Naive B cell (primary cell): ENCODE measurements at regions not wholly inside any gene's neighbourhood (a gene's known extent, or its start where the extent isn't known, plus 50 kb on each side); places are given as distances from the start of the nearest gene placed in this dataset.

ENCODE experiments used
- ATAC-seq, 2 donors: fragments of 150-1000 bp; cut with Tn5 transposase; 2 replicates each; pipeline ENCODE4 v1.10.0; 2021; ENCODE audit warnings: low read depth in 2 of 2, mild to moderate bottlenecking in 2 of 2, moderate library complexity in 2 of 2
- DNase-seq: peaks from one replicate; pipeline ENCODE4 v3.0.0; 2022
- H3K27ac Mint-ChIP-seq, 6 donors: one replicate each; pipeline ENCODE4 v1.8.0; 2020 to 2022; ENCODE audit warnings: mild to moderate bottlenecking in 6 of 6, mixed read lengths in 6 of 6, moderate library complexity in 5 of 6, inconsistent platforms in 2 of 6
- H3K27me3 Mint-ChIP-seq, 3 donors: one replicate each; pipeline ENCODE4 v1.8.0; 2021 to 2022; ENCODE audit warnings: mixed read lengths in 3 of 3, mild to moderate bottlenecking in 1 of 3
- H3K36me3 Mint-ChIP-seq, 2 donors: one replicate each; pipeline ENCODE4 v1.8.0; 2020 to 2022; ENCODE audit warnings: mixed read lengths in 2 of 2, inconsistent platforms in 1 of 2, mild to moderate bottlenecking in 1 of 2
- H3K4me1 Mint-ChIP-seq, 3 donors: one replicate each; pipeline ENCODE4 v1.8.0; 2020 to 2022; ENCODE audit warnings: mixed read lengths in 3 of 3, inconsistent platforms in 1 of 3, mild to moderate bottlenecking in 1 of 3, moderate library complexity in 1 of 3
- H3K4me3 Mint-ChIP-seq, 8 donors: one replicate each; pipeline ENCODE4 v1.8.0; 2020 to 2022; ENCODE audit warnings: mild to moderate bottlenecking in 8 of 8, mixed read lengths in 8 of 8, moderate library complexity in 8 of 8, inconsistent platforms in 2 of 8
- H3K9me3 Mint-ChIP-seq, 7 donors: one replicate each; pipeline ENCODE4 v1.8.0; 2020 to 2022; ENCODE audit warnings: mixed read lengths in 7 of 7, mild to moderate bottlenecking in 5 of 7, inconsistent platforms in 2 of 7, moderate library complexity in 1 of 7

GRCh38 chr6:132214716-132215115 lies 186.6 kb downstream of the MOXD1 start:
- no peak for ATAC-seq
- Mint-ChIP-seq H3K27me3 (peaks cover 0 to 5% (median 0%) of the 10 kb centered on the region in 3 donors), H3K4me3 (no peak overlapping the region), H3K36me3 (no peaks in the 10 kb centered on the region), H3K27ac (no peak overlapping the region), H3K9me3 (no peaks in the 10 kb centered on the region), H3K4me1 (no peaks in the 10 kb centered on the region)
- no peak for DNase-seq

- H3K4me1 Mint-ChIP-seq, result no peaks in the 10 kb centered on the region
- no peaks in the 10 kb centered on the region for H3K9me3 Mint-ChIP-seq
- ATAC-seq (no peak), DNase-seq (no peak)
- H3K27me3 Mint-ChIP-seq, result peaks cover 0 to 5% (median 0%) of the 10 kb centered on the region in 3 donors
- no peak overlapping the region for H3K4me3 Mint-ChIP-seq
- H3K36me3 Mint-ChIP-seq, result no peaks in the 10 kb centered on the region
- no peak overlapping the region for H3K27ac Mint-ChIP-seq
Measured at GRCh38 chr6:132213732-132214131, 187.5 kb downstream of the MOXD1 start.

GRCh38 chr6:132213191-132213590 lies 188.1 kb downstream of the MOXD1 start:
- ATAC-seq (no peak), DNase-seq (no peak)
- Mint-ChIP-seq H3K27me3 (peaks cover 0 to 5% (median 2%) of the 10 kb centered on the region in 3 donors), H3K9me3 (no peaks in the 10 kb centered on the region), H3K4me1 (no peaks in the 10 kb centered on the region), H3K36me3 (no peaks in the 10 kb centered on the region), H3K4me3 (no peak overlapping the region), H3K27ac (no peak overlapping the region)

- Mint-ChIP-seq H3K27me3 (peaks cover 0 to 10% (median 5%) of the 10 kb centered on the region in 3 donors), H3K36me3 (no peaks in the 10 kb centered on the region), H3K4me3 (no peak overlapping the region), H3K4me1 (no peaks in the 10 kb centered on the region), H3K9me3 (no peaks in the 10 kb centered on the region), H3K27ac (no peak overlapping the region)
- no peak for DNase-seq
- no peak for ATAC-seq
Measured at GRCh38 chr6:132210886-132211563, 190.2 kb downstream of the MOXD1 start.

GRCh38 chr6:132209351-132209750 lies 191.9 kb downstream of the MOXD1 start:
- Mint-ChIP-seq H3K27ac (no peak overlapping the region), H3K4me3 (no peak overlapping the region), H3K36me3 (no peaks in the 10 kb centered on the region), H3K4me1 (no peaks in the 10 kb centered on the region), H3K9me3 (peaks cover 0 to 6% (median 0%) of the 10 kb centered on the region in 7 donors), H3K27me3 (peaks cover 0 to 10% (median 5%) of the 10 kb centered on the region in 3 donors)
- no peak for ATAC-seq
- no peak for DNase-seq

GRCh38 chr6:132207991-132208390 lies 193.3 kb downstream of the MOXD1 start:
- Mint-ChIP-seq H3K27ac (no peak overlapping the region), H3K27me3 (peaks cover 0 to 10% (median 5%) of the 10 kb centered on the region in 3 donors), H3K4me3 (no peak overlapping the region), H3K4me1 (no peaks in the 10 kb centered on the region), H3K9me3 (peaks cover 0 to 7% (median 0%) of the 10 kb centered on the region in 7 donors), H3K36me3 (no peaks in the 10 kb centered on the region)
- no peak for ATAC-seq
- no peak for DNase-seq

GRCh38 chr6:132205946-132206345 lies 195.3 kb downstream of the MOXD1 start:
- Mint-ChIP-seq H3K27me3 (peaks cover 0 to 10% (median 5%) of the 10 kb centered on the region in 3 donors), H3K27ac (no peak overlapping the region), H3K4me3 (no peak overlapping the region), H3K4me1 (no peaks in the 10 kb centered on the region), H3K36me3 (no peaks in the 10 kb centered on the region), H3K9me3 (peaks cover 0 to 7% (median 0%) of the 10 kb centered on the region in 7 donors)
- ATAC-seq (no peak), DNase-seq (no peak)

GRCh38 chr6:132204591-132204990 lies 196.7 kb downstream of the MOXD1 start:
- H3K27me3 Mint-ChIP-seq, result peaks cover 0 to 10% (median 0%) of the 10 kb centered on the region in 3 donors
- H3K27ac Mint-ChIP-seq, result no peak overlapping the region
- H3K4me1 Mint-ChIP-seq, result no peaks in the 10 kb centered on the region
- H3K4me3 Mint-ChIP-seq, result no peak overlapping the region
- peaks cover 0 to 7% (median 0%) of the 10 kb centered on the region in 7 donors for H3K9me3 Mint-ChIP-seq
- DNase-seq (no peak), ATAC-seq (no peak)
- H3K36me3 Mint-ChIP-seq, result no peaks in the 10 kb centered on the region

- no peak overlapping the region for H3K4me3 Mint-ChIP-seq
- H3K36me3 Mint-ChIP-seq, result no peaks in the 10 kb centered on the region
- H3K4me1 Mint-ChIP-seq, result no peaks in the 10 kb centered on the region
- peaks cover 0 to 3% (median 0%) of the 10 kb centered on the region in 3 donors for H3K27me3 Mint-ChIP-seq
- H3K27ac Mint-ChIP-seq, result no peak overlapping the region
- H3K9me3 Mint-ChIP-seq, result peaks cover 0 to 7% (median 0%) of the 10 kb centered on the region in 7 donors
- ATAC-seq (no peak), DNase-seq (no peak)
Measured at GRCh38 chr6:132202574-132202973, 198.7 kb downstream of the MOXD1 start.

- Mint-ChIP-seq H3K9me3 (peaks cover 0 to 8% (median 2%) of the 10 kb centered on the region in 7 donors), H3K27ac (no peak overlapping the region), H3K4me3 (no peak overlapping the region), H3K36me3 (no peaks in the 10 kb centered on the region), H3K27me3 (no peaks in the 10 kb centered on the region), H3K4me1 (no peaks in the 10 kb centered on the region)
- ATAC-seq (no peak), DNase-seq (no peak)
Measured at GRCh38 chr6:132199343-132199742, 201.9 kb downstream of the MOXD1 start.

- ATAC-seq, result no peak
- Mint-ChIP-seq H3K9me3 (peaks cover 0 to 7% (median 2%) of the 10 kb centered on the region in 7 donors), H3K27ac (no peak overlapping the region), H3K36me3 (no peaks in the 10 kb centered on the region), H3K4me3 (no peak overlapping the region), H3K4me1 (no peaks in the 10 kb centered on the region), H3K27me3 (no peaks in the 10 kb centered on the region)
- no peak for DNase-seq
Measured at GRCh38 chr6:132198896-132199295, 202.4 kb downstream of the MOXD1 start.

- Mint-ChIP-seq H3K36me3 (no peaks in the 10 kb centered on the region), H3K4me1 (no peaks in the 10 kb centered on the region), H3K27ac (no peak overlapping the region), H3K27me3 (no peaks in the 10 kb centered on the region), H3K9me3 (peaks cover 0 to 7% (median 2%) of the 10 kb centered on the region in 7 donors), H3K4me3 (no peak overlapping the region)
- DNase-seq (no peak), ATAC-seq (no peak)
Measured at GRCh38 chr6:132198040-132198439, 203.2 kb downstream of the MOXD1 start.

GRCh38 chr6:132194529-132194928 lies 206.7 kb downstream of the MOXD1 start:
- ATAC-seq (no peak), DNase-seq (no peak)
- Mint-ChIP-seq H3K9me3 (peaks cover 0 to 7% (median 2%) of the 10 kb centered on the region in 7 donors), H3K27me3 (no peaks in the 10 kb centered on the region), H3K27ac (no peak overlapping the region), H3K4me1 (no peaks in the 10 kb centered on the region), H3K4me3 (no peak overlapping the region), H3K36me3 (no peaks in the 10 kb centered on the region)

- Mint-ChIP-seq H3K4me3 (no peak overlapping the region), H3K4me1 (peaks cover 0 to 5% (median 0%) of the 10 kb centered on the region in 3 donors), H3K27me3 (no peaks in the 10 kb centered on the region), H3K27ac (no peak overlapping the region), H3K9me3 (peaks cover 0 to 7% (median 2%) of the 10 kb centered on the region in 7 donors), H3K36me3 (no peaks in the 10 kb centered on the region)
- no peak for DNase-seq
- ATAC-seq, result no peak
Measured at GRCh38 chr6:132192631-132193030, 208.6 kb downstream of the MOXD1 start.
